ENCODE measurements at regions not wholly inside any gene's neighbourhood (a gene's known extent, or its start where the extent isn't known, plus 50 kb on each side); places are given as distances from the start of the nearest gene placed in this dataset.

DNA sequence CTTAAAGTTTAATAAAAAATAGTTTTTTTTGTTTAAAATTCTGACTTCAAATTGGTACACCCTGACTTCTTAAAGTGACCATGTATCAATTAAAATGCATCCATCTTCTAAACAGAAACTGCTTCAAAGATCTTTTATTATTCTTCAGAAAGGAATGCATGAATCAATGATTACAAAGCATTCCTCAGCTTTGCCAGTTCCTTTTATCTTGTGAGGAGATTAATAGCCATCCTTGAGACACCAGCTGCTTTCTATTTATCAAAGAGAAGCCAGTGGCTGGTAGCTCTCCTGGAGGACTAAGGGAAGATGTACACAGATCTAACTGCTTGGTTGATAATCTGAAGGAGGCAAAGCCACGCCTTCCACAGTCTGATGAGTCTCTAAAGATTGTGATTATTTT lies 2222.5 kb downstream of the LRRC4C start (continued):
- TF ChIP-seq, protein P1, sequence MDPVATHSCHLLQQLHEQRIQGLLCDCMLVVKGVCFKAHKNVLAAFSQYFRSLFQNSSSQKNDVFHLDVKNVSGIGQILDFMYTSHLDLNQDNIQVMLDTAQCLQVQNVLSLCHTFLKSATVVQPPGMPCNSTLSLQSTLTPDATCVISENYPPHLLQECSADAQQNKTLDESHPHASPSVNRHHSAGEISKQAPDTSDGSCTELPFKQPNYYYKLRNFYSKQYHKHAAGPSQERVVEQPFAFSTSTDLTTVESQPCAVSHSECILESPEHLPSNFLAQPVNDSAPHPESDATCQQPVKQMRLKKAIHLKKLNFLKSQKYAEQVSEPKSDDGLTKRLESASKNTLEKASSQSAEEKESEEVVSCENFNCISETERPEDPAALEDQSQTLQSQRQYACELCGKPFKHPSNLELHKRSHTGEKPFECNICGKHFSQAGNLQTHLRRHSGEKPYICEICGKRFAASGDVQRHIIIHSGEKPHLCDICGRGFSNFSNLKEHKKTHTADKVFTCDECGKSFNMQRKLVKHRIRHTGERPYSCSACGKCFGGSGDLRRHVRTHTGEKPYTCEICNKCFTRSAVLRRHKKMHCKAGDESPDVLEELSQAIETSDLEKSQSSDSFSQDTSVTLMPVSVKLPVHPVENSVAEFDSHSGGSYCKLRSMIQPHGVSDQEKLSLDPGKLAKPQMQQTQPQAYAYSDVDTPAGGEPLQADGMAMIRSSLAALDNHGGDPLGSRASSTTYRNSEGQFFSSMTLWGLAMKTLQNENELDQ (CRISPR knock-in tag; IDR thresholded peaks at IDR 0.05; ENCODE audit: borderline replicate concordance) = no peak

DNA sequence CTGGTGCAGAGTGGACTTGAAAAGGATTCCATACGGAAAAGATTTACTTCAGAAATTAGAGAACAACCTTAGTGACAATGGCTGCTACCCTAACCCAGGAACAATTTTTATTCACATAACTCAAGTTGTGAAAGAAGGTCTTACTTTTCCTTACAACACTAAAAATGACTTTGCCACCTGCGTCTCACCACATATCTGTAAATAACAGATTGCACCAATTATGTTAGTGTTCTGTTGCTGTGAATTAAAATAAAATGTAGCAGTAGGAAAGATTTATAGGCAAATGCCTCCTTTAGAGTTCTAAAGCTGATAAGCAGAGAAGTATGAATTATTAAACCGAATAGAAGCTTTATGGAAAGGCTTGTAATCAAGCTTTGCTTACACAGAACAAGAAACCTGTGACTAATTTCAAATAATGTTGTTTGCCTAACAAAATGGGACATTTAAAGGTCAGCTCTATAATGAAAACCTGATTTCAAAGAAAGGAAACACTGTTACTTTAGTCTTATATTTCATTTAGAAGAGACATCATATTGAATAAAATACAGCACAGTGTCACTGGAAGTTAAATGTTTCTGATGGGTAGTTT lies 2237.8 kb downstream of the LRRC4C start:
- no peak overlapping the region for H3K27ac ChIP-seq (ENCODE audit: extremely low read length, insufficient read depth, low read length)
- intact Hi-C loops (cut with micrococcal nuclease; ENCODE audit: unreplicated experiment) (no loop called here), in situ Hi-C loops (cut with HindIII; ENCODE audit: extremely low pct_ligation_motif_present, low pct_unique_long_range_greater_than_20kb) (no loop called here)
- H4K20me1 ChIP-seq (ENCODE audit: insufficient read depth, low read length) = no peaks in the 10 kb centered on the region
- no peaks in the 10 kb centered on the region for H3K36me3 ChIP-seq (replicated peaks in 1 of 2; ENCODE audit: control insufficient read depth in 1 of 2, insufficient read depth in 2 of 2, low read length in 2 of 2)
- H3K9ac ChIP-seq (ENCODE audit: insufficient read depth, low read depth, low read length) = no peak overlapping the region
- CTCF ChIA-PET (ENCODE audit: low intra/inter-chr PET ratio, low total read pairs) = no interaction called here
- no peak overlapping the region for H3K4me3 ChIP-seq (replicated peaks in 1 of 3; ENCODE audit: insufficient read depth in 1 of 3, low read depth in 2 of 3, low read length in 3 of 3)
- no peaks in the 10 kb centered on the region for H3K9me3 ChIP-seq (ENCODE audit: low read length)
- H3K27me3 ChIP-seq (ENCODE audit: control insufficient read depth in 1 of 2, insufficient read depth in 2 of 2, low read length in 2 of 2) = no peaks in the 10 kb centered on the region
- FAIRE-seq (no peak), ATAC-seq (no peak), DNase-seq (ENCODE audit: low spot score) (no peak)
- 16% methylated on average over 3 of the region's 3 CpGs for WGBS (ENCODE audit: low lambda C conversion rate)
- H3K79me2 ChIP-seq (ENCODE audit: insufficient read depth, low read length) = no peaks in the 10 kb centered on the region
- no peak overlapping the region for H2AFZ ChIP-seq (ENCODE audit: low read length)
- H3K4me2 ChIP-seq (ENCODE audit: low read depth, low read length) = no peak overlapping the region
- no TSS peak for BruUV-seq (replicated peaks)
- H3K4me1 ChIP-seq (ENCODE audit: insufficient read depth, low read length) = no peaks in the 10 kb centered on the region
- POLR2A ChIA-PET = no interaction called here
- TF ChIP-seq ZNF563 (CRISPR knock-in tag; IDR thresholded peaks at IDR 0.05) = no peak
- TF ChIP-seq FUBP1 (CRISPR knock-in tag; IDR thresholded peaks at IDR 0.05; ENCODE audit: borderline replicate concordance) = no peak
- TF ChIP-seq TP53 (CRISPR knock-in tag; conservative IDR thresholded peaks at IDR 0.05) = no peak
- no peak for TF ChIP-seq JUND (CRISPR knock-in tag; IDR thresholded peaks at IDR 0.05)
- TF ChIP-seq GPN1 (CRISPR knock-in tag; IDR thresholded peaks at IDR 0.05; ENCODE audit: borderline replicate concordance) = no peak
- TF ChIP-seq, protein P2, sequence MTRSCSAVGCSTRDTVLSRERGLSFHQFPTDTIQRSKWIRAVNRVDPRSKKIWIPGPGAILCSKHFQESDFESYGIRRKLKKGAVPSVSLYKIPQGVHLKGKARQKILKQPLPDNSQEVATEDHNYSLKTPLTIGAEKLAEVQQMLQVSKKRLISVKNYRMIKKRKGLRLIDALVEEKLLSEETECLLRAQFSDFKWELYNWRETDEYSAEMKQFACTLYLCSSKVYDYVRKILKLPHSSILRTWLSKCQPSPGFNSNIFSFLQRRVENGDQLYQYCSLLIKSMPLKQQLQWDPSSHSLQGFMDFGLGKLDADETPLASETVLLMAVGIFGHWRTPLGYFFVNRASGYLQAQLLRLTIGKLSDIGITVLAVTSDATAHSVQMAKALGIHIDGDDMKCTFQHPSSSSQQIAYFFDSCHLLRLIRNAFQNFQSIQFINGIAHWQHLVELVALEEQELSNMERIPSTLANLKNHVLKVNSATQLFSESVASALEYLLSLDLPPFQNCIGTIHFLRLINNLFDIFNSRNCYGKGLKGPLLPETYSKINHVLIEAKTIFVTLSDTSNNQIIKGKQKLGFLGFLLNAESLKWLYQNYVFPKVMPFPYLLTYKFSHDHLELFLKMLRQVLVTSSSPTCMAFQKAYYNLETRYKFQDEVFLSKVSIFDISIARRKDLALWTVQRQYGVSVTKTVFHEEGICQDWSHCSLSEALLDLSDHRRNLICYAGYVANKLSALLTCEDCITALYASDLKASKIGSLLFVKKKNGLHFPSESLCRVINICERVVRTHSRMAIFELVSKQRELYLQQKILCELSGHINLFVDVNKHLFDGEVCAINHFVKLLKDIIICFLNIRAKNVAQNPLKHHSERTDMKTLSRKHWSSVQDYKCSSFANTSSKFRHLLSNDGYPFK (CRISPR knock-in tag; IDR thresholded peaks at IDR 0.05; ENCODE audit: borderline replicate concordance) = no peak
- TF ChIP-seq HMGXB3 (CRISPR knock-in tag; IDR thresholded peaks at IDR 0.05; ENCODE audit: borderline replicate concordance) = no peak
- TF ChIP-seq MXD1 (CRISPR knock-in tag; IDR thresholded peaks at IDR 0.05) = no peak
- no peak for TF ChIP-seq ZNF432 (CRISPR knock-in tag; IDR thresholded peaks at IDR 0.05; ENCODE audit: borderline replicate concordance)

Data from HepG2 (cell line).